Mesothelial cell of epicardium (in vitro differentiated cells): ENCODE measurements at regions not wholly inside any gene's neighbourhood (a gene's known extent, or its start where the extent isn't known, plus 50 kb on each side); places are given as distances from the start of the nearest gene placed in this dataset.

ENCODE experiments used
- DNase-seq, 2 experiments: peaks; one replicate each; pipeline ENCODE4 v3.0.0; 2021; ENCODE audit warnings: low spot score in 2 of 2; ENCODE audit not compliant: unreplicated experiment in 2 of 2
- H3K27ac Mint-ChIP-seq: 2 replicates; pipeline ENCODE4 v1.8.0; 2021; ENCODE audit warnings: mixed read lengths
- H3K27me3 Mint-ChIP-seq: 2 replicates; pipeline ENCODE4 v1.8.0; 2021; ENCODE audit warnings: low read depth, mixed read lengths
- H3K36me3 Mint-ChIP-seq: 2 replicates; pipeline ENCODE4 v1.8.0; 2021; ENCODE audit warnings: mixed read lengths
- H3K4me1 Mint-ChIP-seq: 2 replicates; pipeline ENCODE4 v1.8.0; 2021; ENCODE audit warnings: mixed read lengths
- H3K4me3 Mint-ChIP-seq: 2 replicates; pipeline ENCODE4 v1.8.0; 2021; ENCODE audit warnings: mild to moderate bottlenecking, moderate library complexity, mixed read lengths
- H3K9me3 Mint-ChIP-seq: 2 replicates; pipeline ENCODE4 v1.8.0; 2021; ENCODE audit warnings: mixed read lengths
- CTCF ChIP-seq: fragments of 200-600 bp; sonication (generic); IDR thresholded peaks from one replicate; pipeline ENCODE4 v1.5.0; 2021; ENCODE audit warnings: antibody characterized with exemption; ENCODE audit not compliant: unreplicated experiment

- Mint-ChIP-seq H3K4me3 (no peak overlapping the region), H3K27me3 (peaks cover 23% of the 10 kb centered on the region), H3K9me3 (no peaks in the 10 kb centered on the region), H3K36me3 (no peaks in the 10 kb centered on the region), H3K27ac (no peak overlapping the region), H3K4me1 (peaks cover 32% of the 10 kb centered on the region)
- no peak for TF ChIP-seq CTCF
- no peak for DNase-seq
Observed at GRCh38 chr14:34175574-34175973, 224.7 kb upstream of the EGLN3 start.

- H3K9me3 Mint-ChIP-seq, result no peaks in the 10 kb centered on the region
Observed at GRCh38 chr14:34174973-34175372, 224.1 kb upstream of the EGLN3 start.

DNA sequence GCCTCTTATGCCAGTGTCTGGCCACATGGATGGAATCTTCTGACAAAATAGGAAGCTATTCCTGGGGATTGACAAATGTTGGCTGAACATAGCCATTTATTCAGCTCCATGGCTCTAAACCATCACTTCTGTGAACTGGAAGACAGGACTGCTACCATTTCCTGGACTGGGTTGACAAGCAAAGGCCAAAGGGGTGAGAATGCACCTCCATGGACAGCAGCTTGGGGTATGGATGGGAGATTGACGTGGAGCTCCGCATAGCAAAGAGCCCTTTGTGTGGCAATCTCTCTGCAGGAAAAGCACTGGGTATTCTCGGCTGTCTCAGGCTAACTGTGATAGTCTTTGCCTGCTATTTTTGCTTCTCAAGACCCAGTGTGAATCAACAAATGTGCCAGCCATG lies 223.0 kb upstream of the EGLN3 start:
- Mint-ChIP-seq H3K4me3 (no peak overlapping the region), H3K27me3 (peaks cover 23% of the 10 kb centered on the region), H3K36me3 (no peaks in the 10 kb centered on the region), H3K9me3 (no peaks in the 10 kb centered on the region), H3K27ac (no peak overlapping the region), H3K4me1 (peaks cover 16% of the 10 kb centered on the region)
- no peak for DNase-seq
- TF ChIP-seq CTCF, result no peak

More at GRCh38 chr14:34174973-34175372, 224.1 kb upstream of the EGLN3 start:
- no peak for TF ChIP-seq CTCF
- Mint-ChIP-seq H3K27me3 (peaks cover 23% of the 10 kb centered on the region), H3K4me3 (no peak overlapping the region), H3K4me1 (peaks cover 26% of the 10 kb centered on the region), H3K36me3 (no peaks in the 10 kb centered on the region), H3K27ac (no peak overlapping the region)
- DNase-seq, result no peak

DNA sequence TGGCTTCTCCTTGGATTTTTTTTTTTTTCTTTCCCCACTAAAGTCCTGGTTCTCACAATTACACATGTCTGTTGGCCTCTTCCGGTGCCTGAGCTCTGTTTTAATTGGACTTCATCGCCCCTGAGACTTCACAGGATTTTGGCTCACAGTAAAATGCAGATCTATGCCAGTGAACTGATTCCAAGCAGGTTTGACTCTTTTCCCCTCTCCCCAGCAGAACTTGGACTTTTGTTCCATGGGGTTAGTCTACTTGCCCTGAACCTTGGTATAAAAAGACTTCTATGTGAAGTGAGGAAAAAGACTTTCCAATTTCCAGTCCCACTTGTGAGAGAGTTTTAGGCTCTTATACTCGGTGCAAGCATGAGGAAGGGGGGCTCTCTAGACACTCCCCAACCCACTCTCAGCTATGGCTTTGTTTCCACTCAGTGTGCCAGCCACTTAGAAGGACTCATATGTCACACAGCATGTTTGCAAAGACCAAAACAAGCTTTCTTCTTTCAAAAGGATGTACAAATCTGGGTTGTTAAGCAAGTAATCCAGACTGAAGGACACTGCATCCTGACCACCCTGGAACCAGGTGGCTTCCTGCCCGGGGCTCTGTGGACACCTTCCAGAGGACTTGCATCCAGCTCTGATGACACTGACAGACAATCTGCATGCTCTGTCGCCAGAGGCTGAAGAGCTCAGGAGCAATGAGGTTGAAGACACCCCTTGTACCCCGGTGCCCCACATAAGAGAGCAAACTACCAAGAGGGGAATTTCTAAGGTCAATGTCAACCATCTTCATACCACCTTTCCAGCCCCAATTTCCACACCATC lies 221.9 kb upstream of the EGLN3 start:
- H3K4me1 Mint-ChIP-seq, result peaks cover 14% of the 10 kb centered on the region
- peaks cover 30% of the 10 kb centered on the region for H3K27me3 Mint-ChIP-seq
- DNase-seq, result no peak
- H3K36me3 Mint-ChIP-seq, result no peaks in the 10 kb centered on the region
- TF ChIP-seq CTCF, result no peak
- H3K4me3 Mint-ChIP-seq, result no peak overlapping the region
- H3K9me3 Mint-ChIP-seq, result no peaks in the 10 kb centered on the region
- H3K27ac Mint-ChIP-seq, result no peak overlapping the region

DNA sequence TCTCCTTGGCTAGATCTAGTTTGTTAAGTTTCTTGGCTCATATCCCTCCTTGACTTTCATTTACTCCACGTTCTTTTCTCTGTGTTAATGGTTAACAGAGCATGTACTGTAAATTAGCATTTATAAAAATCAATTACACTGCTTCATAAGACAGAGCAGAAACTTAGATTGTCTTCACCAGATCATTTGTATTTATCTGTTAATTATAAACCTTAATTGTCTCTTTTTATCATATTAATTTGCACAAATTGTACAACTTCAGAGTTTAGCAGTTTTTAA lies 221.2 kb upstream of the EGLN3 start:
- no peak for TF ChIP-seq CTCF
- Mint-ChIP-seq H3K4me1 (peaks cover 14% of the 10 kb centered on the region), H3K4me3 (no peak overlapping the region), H3K27me3 (peaks cover 34% of the 10 kb centered on the region), H3K36me3 (no peaks in the 10 kb centered on the region), H3K9me3 (no peaks in the 10 kb centered on the region), H3K27ac (peak overlapping the region; percentile 15)
- DNase-seq, result no peak
